ENCODE measurements at regions not wholly inside any gene's neighbourhood (a gene's known extent, or its start where the extent isn't known, plus 50 kb on each side); places are given as distances from the start of the nearest gene placed in this dataset.

GRCh38 chr6:164014346-164015087, 600.0 kb downstream of the QKI start:
- TF ChIP-seq CTCF (IDR thresholded peaks at IDR 0.05; ENCODE audit: low read length) (no peak), EZH2 (optimal IDR thresholded peaks at IDR 0.05; ENCODE audit: low read depth, low read length) (no peak), EZH2phosphoT487 (IDR thresholded peaks at IDR 0.05; ENCODE audit: low read length) (no peak)

Data from MM.1S (cell line).